Progenitor cell of endocrine pancreas (in vitro differentiated cells): ENCODE measurements at regions not wholly inside any gene's neighbourhood (a gene's known extent, or its start where the extent isn't known, plus 50 kb on each side); places are given as distances from the start of the nearest gene placed in this dataset.
"Not testable (repeated sequence)": the region's sequence is repeated elsewhere in the genome, so short reads cannot be mapped to it uniquely, and the experiment has no call there.

Experiments
- DNase-seq: peaks from one replicate; pipeline ENCODE4 v3.0.0; 2021; ENCODE audit warnings: low spot score; ENCODE audit not compliant: unreplicated experiment
- H3K27ac Mint-ChIP-seq: 2 replicates; pipeline ENCODE4 v1.8.0; 2021; ENCODE audit warnings: mild to moderate bottlenecking, moderate library complexity, mixed read lengths
- H3K27me3 Mint-ChIP-seq: 2 replicates; pipeline ENCODE4 v1.8.0; 2021; ENCODE audit warnings: mixed read lengths
- H3K36me3 Mint-ChIP-seq: 2 replicates; pipeline ENCODE4 v1.8.0; 2022; ENCODE audit warnings: mixed read lengths; ENCODE audit not compliant: insufficient read depth
- H3K4me1 Mint-ChIP-seq: 2 replicates; pipeline ENCODE4 v1.8.0; 2021; ENCODE audit warnings: low read depth, mixed read lengths
- H3K4me3 Mint-ChIP-seq: 2 replicates; pipeline ENCODE4 v1.8.0; 2021; ENCODE audit warnings: low read depth, mild to moderate bottlenecking, moderate library complexity, mixed read lengths
- H3K9me3 Mint-ChIP-seq: 2 replicates; pipeline ENCODE4 v1.8.0; 2021; ENCODE audit warnings: low read depth, mixed read lengths
- CTCF ChIP-seq: fragments of 200-600 bp; sonication (generic); IDR thresholded peaks from one replicate; pipeline ENCODE4 v1.5.0; 2021; ENCODE audit warnings: antibody characterized with exemption, mild to moderate bottlenecking; ENCODE audit not compliant: unreplicated experiment

GRCh38 chr7:16264036-16264819 is 157.1 kb downstream of the CRPPA start:
- no peak for DNase-seq
- H3K27me3 Mint-ChIP-seq, result no peaks in the 10 kb centered on the region
- TF ChIP-seq CTCF, result no peak
- H3K4me3 Mint-ChIP-seq, result no peak overlapping the region
- no peaks in the 10 kb centered on the region for H3K4me1 Mint-ChIP-seq
- no peaks in the 10 kb centered on the region for H3K36me3 Mint-ChIP-seq
- no peaks in the 10 kb centered on the region for H3K9me3 Mint-ChIP-seq
- no peak overlapping the region for H3K27ac Mint-ChIP-seq

- H3K27me3 Mint-ChIP-seq, H3K36me3 Mint-ChIP-seq, H3K4me3 Mint-ChIP-seq, H3K27ac Mint-ChIP-seq, H3K4me1 Mint-ChIP-seq, DNase-seq, H3K9me3 Mint-ChIP-seq: not testable (repeated sequence)
These were observed 158.0 kb downstream of the CRPPA start for GRCh38 chr7:16263377-16263776.

- Mint-ChIP-seq H3K27ac (no peak overlapping the region), H3K9me3 (no peaks in the 10 kb centered on the region), H3K27me3 (no peaks in the 10 kb centered on the region), H3K4me1 (no peaks in the 10 kb centered on the region), H3K36me3 (no peaks in the 10 kb centered on the region), H3K4me3 (no peak overlapping the region)
- no peak for DNase-seq
- TF ChIP-seq CTCF, result no peak
These were observed 159.7 kb downstream of the CRPPA start for GRCh38 chr7:16261654-16262053.

GRCh38 chr7:16261100-16261499 is 160.2 kb downstream of the CRPPA start:
- H3K36me3 Mint-ChIP-seq, result peaks cover 2% of the 10 kb centered on the region
- H3K9me3 Mint-ChIP-seq, result no peaks in the 10 kb centered on the region
- TF ChIP-seq CTCF, result no peak
- H3K4me1 Mint-ChIP-seq, result no peaks in the 10 kb centered on the region
- H3K4me3 Mint-ChIP-seq, result no peak overlapping the region
- no peak overlapping the region for H3K27ac Mint-ChIP-seq
- no peaks in the 10 kb centered on the region for H3K27me3 Mint-ChIP-seq
- no peak for DNase-seq

GRCh38 chr7:16260236-16260728 is 161.1 kb downstream of the CRPPA start:
- H3K4me1 Mint-ChIP-seq, result no peaks in the 10 kb centered on the region
- H3K36me3 Mint-ChIP-seq, result peaks cover 2% of the 10 kb centered on the region
- no peak for DNase-seq
- no peak for TF ChIP-seq CTCF
- H3K4me3 Mint-ChIP-seq, result no peak overlapping the region
- H3K27me3 Mint-ChIP-seq, result no peaks in the 10 kb centered on the region
- no peak overlapping the region for H3K27ac Mint-ChIP-seq
- peaks cover 8% of the 10 kb centered on the region for H3K9me3 Mint-ChIP-seq

GRCh38 chr7:16256419-16256818 is 164.9 kb downstream of the CRPPA start:
- not testable (repeated sequence) for DNase-seq, H3K4me1 Mint-ChIP-seq, H3K27me3 Mint-ChIP-seq, H3K4me3 Mint-ChIP-seq, H3K36me3 Mint-ChIP-seq, H3K27ac Mint-ChIP-seq
- peaks cover 20% of the 10 kb centered on the region for H3K9me3 Mint-ChIP-seq

GRCh38 chr7:16255952-16256351 is 165.4 kb downstream of the CRPPA start:
- DNase-seq, H3K27ac Mint-ChIP-seq, H3K4me3 Mint-ChIP-seq, H3K4me1 Mint-ChIP-seq, H3K27me3 Mint-ChIP-seq, H3K36me3 Mint-ChIP-seq: not testable (repeated sequence)
- H3K9me3 Mint-ChIP-seq, result peaks cover 22% of the 10 kb centered on the region

- not testable (repeated sequence) for H3K27ac Mint-ChIP-seq, H3K4me1 Mint-ChIP-seq, DNase-seq, H3K36me3 Mint-ChIP-seq, H3K27me3 Mint-ChIP-seq, H3K4me3 Mint-ChIP-seq
- H3K9me3 Mint-ChIP-seq, result peaks cover 28% of the 10 kb centered on the region
These were observed 170.7 kb downstream of the CRPPA start for GRCh38 chr7:16250655-16251054.

- H3K27ac Mint-ChIP-seq, H3K4me1 Mint-ChIP-seq, H3K4me3 Mint-ChIP-seq, DNase-seq, H3K36me3 Mint-ChIP-seq, H3K27me3 Mint-ChIP-seq: not testable (repeated sequence)
- H3K9me3 Mint-ChIP-seq, result peaks cover 16% of the 10 kb centered on the region
These were observed 172.1 kb downstream of the CRPPA start for GRCh38 chr7:16249204-16249603.
